Peyer's patch (tissue), 4 donors: ENCODE measurements at regions not wholly inside any gene's neighbourhood (a gene's known extent, or its start where the extent isn't known, plus 50 kb on each side); places are given as distances from the start of the nearest gene placed in this dataset.

Experiments used
- POLR2A ChIP-seq, 2 donors: fragments of 450-650 bp; IDR thresholded peaks; one replicate each; pipeline ENCODE4 v1.5.1; 2017; ENCODE audit warnings: antibody characterized with exemption in 2 of 2, mild to moderate bottlenecking in 2 of 2, moderate library complexity in 2 of 2
- TF ChIP-seq, protein P1 (sequence below), 6 experiments: fragments of 450-650 bp in 4 of 6; fragments of 200-600 bp in 2 of 6; sonication (generic) in 1 of 6; IDR thresholded peaks; one replicate each; pipeline ENCODE4 v1.5.1; 2017 to 2019; ENCODE audit warnings: antibody characterized with exemption in 6 of 6, mild to moderate bottlenecking in 3 of 6, moderate library complexity in 1 of 6

DNA sequence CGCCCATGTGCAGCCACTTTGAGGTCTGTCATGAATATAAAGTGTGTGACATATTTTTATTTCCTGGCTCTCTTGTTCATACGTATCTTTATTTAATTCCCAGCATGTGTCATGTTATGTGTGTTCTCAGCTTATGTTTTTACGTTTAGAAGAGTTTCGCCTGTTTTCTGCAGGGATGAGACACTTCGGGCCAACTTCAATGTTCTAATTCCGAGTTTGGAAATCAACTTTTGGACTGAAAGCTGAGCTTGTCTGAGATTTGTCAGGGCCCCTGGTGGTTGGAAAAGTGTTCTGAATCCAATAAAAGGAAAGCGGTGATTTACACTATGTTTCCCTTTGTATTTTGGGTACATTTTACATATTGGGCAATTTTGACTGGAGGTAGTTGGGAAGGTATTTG lies 810.7 kb downstream of the TBC1D22A start:
- TF ChIP-seq, protein P1, sequence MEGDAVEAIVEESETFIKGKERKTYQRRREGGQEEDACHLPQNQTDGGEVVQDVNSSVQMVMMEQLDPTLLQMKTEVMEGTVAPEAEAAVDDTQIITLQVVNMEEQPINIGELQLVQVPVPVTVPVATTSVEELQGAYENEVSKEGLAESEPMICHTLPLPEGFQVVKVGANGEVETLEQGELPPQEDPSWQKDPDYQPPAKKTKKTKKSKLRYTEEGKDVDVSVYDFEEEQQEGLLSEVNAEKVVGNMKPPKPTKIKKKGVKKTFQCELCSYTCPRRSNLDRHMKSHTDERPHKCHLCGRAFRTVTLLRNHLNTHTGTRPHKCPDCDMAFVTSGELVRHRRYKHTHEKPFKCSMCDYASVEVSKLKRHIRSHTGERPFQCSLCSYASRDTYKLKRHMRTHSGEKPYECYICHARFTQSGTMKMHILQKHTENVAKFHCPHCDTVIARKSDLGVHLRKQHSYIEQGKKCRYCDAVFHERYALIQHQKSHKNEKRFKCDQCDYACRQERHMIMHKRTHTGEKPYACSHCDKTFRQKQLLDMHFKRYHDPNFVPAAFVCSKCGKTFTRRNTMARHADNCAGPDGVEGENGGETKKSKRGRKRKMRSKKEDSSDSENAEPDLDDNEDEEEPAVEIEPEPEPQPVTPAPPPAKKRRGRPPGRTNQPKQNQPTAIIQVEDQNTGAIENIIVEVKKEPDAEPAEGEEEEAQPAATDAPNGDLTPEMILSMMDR (IDR thresholded peaks at IDR 0.05): no peak
- no peak for TF ChIP-seq POLR2A (IDR thresholded peaks at IDR 0.05)
